Neutrophil (primary cell): ENCODE measurements at regions not wholly inside any gene's neighbourhood (a gene's known extent, or its start where the extent isn't known, plus 50 kb on each side); places are given as distances from the start of the nearest gene placed in this dataset.

Source experiments
- H3K27ac ChIP-seq: fragments of 200-600 bp; sonication (generic); 2 replicates; pipeline ENCODE4 v1.5.1; 2016; ENCODE audit warnings: mild to moderate bottlenecking, moderate library complexity
- H3K27me3 ChIP-seq: fragments of 200-600 bp; sonication (generic); 2 replicates; pipeline ENCODE4 v1.6.0; 2016; ENCODE audit warnings: mild to moderate bottlenecking
- H3K36me3 ChIP-seq: fragments of 200-600 bp; sonication (generic); 2 replicates; pipeline ENCODE4 v1.5.1; 2017
- H3K4me1 ChIP-seq, 2 experiments: fragments of 200-600 bp in 1 of 2; sonication (generic) in 1 of 2; 1 replicate in 1 of 2; 2 replicates in 1 of 2; pipeline versions ENCODE4 v1.5.1 to v1.6.1; 2013 to 2016; ENCODE audit warnings: low read depth in 1 of 2, low read length in 1 of 2, mild to moderate bottlenecking in 1 of 2, moderate library complexity in 1 of 2; ENCODE audit not compliant: control insufficient read depth in 1 of 2, insufficient read depth in 1 of 2
- H3K4me3 ChIP-seq, 2 experiments: fragments of 200-600 bp in 1 of 2; sonication (generic) in 1 of 2; 1 replicate in 1 of 2; 2 replicates in 1 of 2; pipeline ENCODE4 v1.5.1; 2013 to 2016; ENCODE audit warnings: low read depth in 1 of 2, low read length in 1 of 2, mild to moderate bottlenecking in 1 of 2, moderate library complexity in 1 of 2
- H3K9me3 ChIP-seq: fragments of 200-600 bp; sonication (generic); 2 replicates; pipeline ENCODE4 v1.5.1; 2016
- CTCF ChIP-seq: fragments of 200-600 bp; sonication (generic); IDR thresholded peaks from 2 replicates; pipeline ENCODE4 v1.5.1; 2016; ENCODE audit warnings: antibody characterized with exemption

GRCh38 chr1:22286491-22286890 lies 143.6 kb upstream of the WNT4 start:
- no peak for TF ChIP-seq CTCF
- Histone ChIP-seq H3K4me3 (no peak overlapping the region), H3K9me3 (no peaks in the 10 kb centered on the region), H3K36me3 (no peaks in the 10 kb centered on the region), H3K27me3 (peaks cover 16% of the 10 kb centered on the region), H3K4me1 (no peaks in the 10 kb centered on the region), H3K27ac (no peak overlapping the region)

- Histone ChIP-seq H3K4me1 (no peaks in the 10 kb centered on the region), H3K27ac (no peak overlapping the region), H3K9me3 (no peaks in the 10 kb centered on the region), H3K36me3 (no peaks in the 10 kb centered on the region), H3K4me3 (no peak overlapping the region), H3K27me3 (peaks cover 19% of the 10 kb centered on the region)
- TF ChIP-seq CTCF = no peak
Measured at GRCh38 chr1:22287273-22287672, 144.4 kb upstream of the WNT4 start.

- Histone ChIP-seq H3K4me3 (no peak overlapping the region), H3K4me1 (no peaks in the 10 kb centered on the region), H3K36me3 (no peaks in the 10 kb centered on the region), H3K9me3 (no peaks in the 10 kb centered on the region), H3K27me3 (peaks cover 18% of the 10 kb centered on the region), H3K27ac (no peak overlapping the region)
- TF ChIP-seq CTCF = no peak
Measured at GRCh38 chr1:22287946-22288520, 145.1 kb upstream of the WNT4 start.

- H3K4me3 ChIP-seq = no peak overlapping the region
- H3K9me3 ChIP-seq = no peaks in the 10 kb centered on the region
- H3K36me3 ChIP-seq = no peaks in the 10 kb centered on the region
- no peak overlapping the region for H3K27ac ChIP-seq
- H3K27me3 ChIP-seq = peaks cover 15% of the 10 kb centered on the region
- TF ChIP-seq CTCF = no peak
- H3K4me1 ChIP-seq = no peaks in the 10 kb centered on the region
Measured at GRCh38 chr1:22288593-22289241, 145.8 kb upstream of the WNT4 start.

GRCh38 chr1:22289307-22289995 lies 146.6 kb upstream of the WNT4 start:
- no peaks in the 10 kb centered on the region for H3K9me3 ChIP-seq
- no peaks in the 10 kb centered on the region for H3K4me1 ChIP-seq
- peaks cover 15% of the 10 kb centered on the region for H3K27me3 ChIP-seq
- no peaks in the 10 kb centered on the region for H3K36me3 ChIP-seq
- no peak overlapping the region for H3K4me3 ChIP-seq
- TF ChIP-seq CTCF = no peak
- no peak overlapping the region for H3K27ac ChIP-seq
